CD4-positive, CD25-positive, alpha-beta regulatory T cell (primary cell): ENCODE measurements at regions not wholly inside any gene's neighbourhood (a gene's known extent, or its start where the extent isn't known, plus 50 kb on each side); places are given as distances from the start of the nearest gene placed in this dataset.

ENCODE experiments used
- ATAC-seq, 2 donors: fragments of 150-1000 bp; cut with Tn5 transposase; one replicate each; pipeline ENCODE4 v1.10.0; 2021; ENCODE audit warnings: low read depth in 2 of 2, moderate number of reproducible peaks in 2 of 2, moderate library complexity in 1 of 2
- DNase-seq, 3 donors: peaks; one replicate each; pipeline versions ENCODE4 v3.0.0 to v3.0.0-alpha.2; 2012 to 2022; ENCODE audit warnings: mixed read lengths in 1 of 3
- H3K27ac ChIP-seq: one replicate; pipeline ENCODE4 v1.7.0; 2013; ENCODE audit warnings: mild to moderate bottlenecking, low read length; ENCODE audit not compliant: insufficient read depth, poor library complexity, severe bottlenecking
- H3K27me3 ChIP-seq: one replicate; pipeline ENCODE4 v1.7.0; 2013; ENCODE audit warnings: low read length; ENCODE audit not compliant: control insufficient read depth, insufficient read depth
- H3K36me3 ChIP-seq: one replicate; pipeline ENCODE4 v1.7.0; 2013; ENCODE audit warnings: mild to moderate bottlenecking, low read length, moderate library complexity; ENCODE audit not compliant: control insufficient read depth, insufficient read depth
- H3K4me1 ChIP-seq: 2 replicates; pipeline ENCODE4 v1.7.0; 2013; ENCODE audit warnings: mild to moderate bottlenecking, low read length; ENCODE audit not compliant: insufficient read depth, control insufficient read depth, poor library complexity, severe bottlenecking
- H3K4me3 ChIP-seq: one replicate; pipeline ENCODE4 v1.7.0; 2013; ENCODE audit warnings: low read depth, mild to moderate bottlenecking, low read length, moderate library complexity
- H3K9me3 ChIP-seq, 2 experiments: 1 replicate in 1 of 2; 2 replicates in 1 of 2; pipeline ENCODE4 v1.7.0; 2013; ENCODE audit warnings: low read length in 2 of 2, mild to moderate bottlenecking in 1 of 2, moderate library complexity in 1 of 2; ENCODE audit not compliant: control insufficient read depth in 2 of 2
- H3K27ac Mint-ChIP-seq, 3 donors: one replicate each; pipeline ENCODE4 v1.8.0; 2020 to 2022; ENCODE audit warnings: mild to moderate bottlenecking in 3 of 3, mixed read lengths in 3 of 3, moderate library complexity in 2 of 3
- H3K27me3 Mint-ChIP-seq: one replicate; pipeline ENCODE4 v1.8.0; 2022; ENCODE audit warnings: mild to moderate bottlenecking, mixed read lengths
- H3K36me3 Mint-ChIP-seq: one replicate; pipeline ENCODE4 v1.8.0; 2020; ENCODE audit warnings: mixed read lengths
- H3K4me1 Mint-ChIP-seq, 4 donors: one replicate each; pipeline ENCODE4 v1.8.0; 2020 to 2022; ENCODE audit warnings: mixed read lengths in 4 of 4, mild to moderate bottlenecking in 1 of 4
- H3K4me3 Mint-ChIP-seq, 4 donors: one replicate each; pipeline ENCODE4 v1.8.0; 2020 to 2022; ENCODE audit warnings: mild to moderate bottlenecking in 4 of 4, mixed read lengths in 4 of 4, moderate library complexity in 3 of 4
- H3K9me3 Mint-ChIP-seq, 7 donors: one replicate each; pipeline ENCODE4 v1.8.0; 2020 to 2022; ENCODE audit warnings: mixed read lengths in 7 of 7, mild to moderate bottlenecking in 3 of 7, moderate library complexity in 2 of 7

DNA sequence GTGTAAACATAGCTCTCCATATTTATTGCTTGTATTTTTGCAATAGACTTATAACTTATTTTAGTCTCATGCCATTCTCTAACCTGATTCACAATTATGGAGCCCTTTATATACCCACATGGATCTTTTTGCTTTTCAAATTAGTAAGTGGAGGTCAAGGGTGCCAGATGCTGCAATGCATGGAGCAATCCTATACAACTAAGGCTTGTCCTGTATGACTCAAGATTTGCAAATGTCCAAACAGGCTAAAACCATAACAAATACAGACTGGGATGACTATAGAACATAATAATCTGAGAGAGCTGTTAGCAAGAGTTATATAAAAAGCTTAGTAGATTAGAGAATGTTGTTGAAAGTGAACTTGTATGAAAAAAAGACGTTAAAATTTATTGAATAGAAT, 690.4 kb upstream of the NRXN1 start:
- no peaks in the 10 kb centered on the region for H3K27me3 Mint-ChIP-seq
- no peaks in the 10 kb centered on the region for H3K36me3 Mint-ChIP-seq
- no peak for DNase-seq
- Histone ChIP-seq H3K9me3 (no peaks in the 10 kb centered on the region), H3K27ac (no peak overlapping the region), H3K4me1 (no peaks in the 10 kb centered on the region), H3K27me3 (no peaks in the 10 kb centered on the region), H3K36me3 (no peaks in the 10 kb centered on the region), H3K4me3 (no peak overlapping the region)
- no peak overlapping the region for H3K27ac Mint-ChIP-seq
- H3K4me3 Mint-ChIP-seq: no peak overlapping the region
- H3K9me3 Mint-ChIP-seq: peaks cover 0 to 23% (median 8%) of the 10 kb centered on the region in 7 donors
- no peak for ATAC-seq
- H3K4me1 Mint-ChIP-seq: no peaks in the 10 kb centered on the region

DNA sequence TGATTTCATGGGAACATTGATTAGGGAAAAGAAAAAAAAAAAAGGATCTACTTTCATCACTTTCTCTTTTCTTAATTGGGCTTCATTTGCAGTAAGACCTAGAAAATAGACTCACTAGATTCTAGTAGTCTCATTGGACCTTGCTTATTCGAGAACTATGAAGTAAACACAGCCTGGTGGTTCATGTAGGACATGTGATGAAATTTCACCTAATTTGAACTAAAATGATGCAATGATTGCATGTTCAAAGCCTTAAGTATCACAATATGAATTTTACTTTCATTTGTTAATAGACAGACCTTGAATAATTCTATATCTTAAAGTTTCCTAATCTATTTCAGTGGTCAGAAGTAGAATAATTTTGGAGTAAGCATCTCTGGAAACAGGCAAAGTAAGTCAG, 688.9 kb upstream of the NRXN1 start:
- no peak overlapping the region for H3K4me3 ChIP-seq
- Mint-ChIP-seq H3K27me3 (no peaks in the 10 kb centered on the region), H3K27ac (no peak overlapping the region), H3K4me3 (no peak overlapping the region), H3K9me3 (peaks cover 0 to 30% (median 7%) of the 10 kb centered on the region in 7 donors), H3K4me1 (no peaks in the 10 kb centered on the region), H3K36me3 (no peaks in the 10 kb centered on the region)
- H3K4me1 ChIP-seq: no peaks in the 10 kb centered on the region
- no peaks in the 10 kb centered on the region for H3K27me3 ChIP-seq
- no peaks in the 10 kb centered on the region for H3K9me3 ChIP-seq
- DNase-seq (no peak), ATAC-seq (no peak)
- H3K36me3 ChIP-seq: no peaks in the 10 kb centered on the region
- H3K27ac ChIP-seq: no peak overlapping the region

DNA sequence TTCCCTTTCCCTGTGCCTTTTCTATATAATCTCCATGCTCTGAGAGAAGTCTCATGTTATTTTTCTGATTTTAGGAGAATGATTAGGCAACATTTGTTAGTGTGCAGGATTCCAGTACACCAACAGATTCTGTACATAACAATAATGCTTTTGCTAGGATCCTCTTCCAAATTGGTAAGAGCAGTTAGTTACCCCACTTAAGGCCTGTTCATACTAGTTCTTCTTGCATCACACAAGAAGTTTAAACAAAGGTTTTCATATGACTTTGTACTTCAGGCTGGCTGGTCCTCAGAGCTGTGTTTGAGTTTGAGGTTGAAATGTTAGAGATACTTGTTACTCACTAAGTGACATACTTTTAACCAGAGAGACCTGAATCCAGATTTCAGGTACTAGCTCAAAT, 686.9 kb upstream of the NRXN1 start:
- Mint-ChIP-seq H3K9me3 (peaks cover 0 to 23% (median 7%) of the 10 kb centered on the region in 7 donors), H3K27me3 (no peaks in the 10 kb centered on the region)

DNA sequence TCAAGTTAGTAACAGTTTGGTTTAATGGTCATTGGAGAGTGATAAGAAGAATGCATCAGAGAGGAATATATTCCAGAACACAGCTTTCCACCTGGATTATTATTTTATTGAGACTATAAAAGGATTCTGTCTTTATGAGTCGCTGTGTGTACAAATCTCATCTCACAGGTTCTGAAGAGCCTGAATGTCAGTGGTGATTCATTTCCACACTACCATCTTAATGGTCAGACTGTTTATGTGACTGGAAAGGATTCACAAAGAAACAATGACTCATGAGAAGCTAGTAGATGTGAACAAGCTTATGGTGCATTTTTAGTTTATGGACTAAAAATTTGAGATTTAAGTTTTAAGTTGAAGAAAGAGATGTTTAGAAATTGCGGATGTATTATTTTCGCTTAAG, 685.4 kb upstream of the NRXN1 start:
- Histone ChIP-seq H3K4me3 (no peak overlapping the region), H3K9me3 (peaks cover 0 to 4% of the 10 kb centered on the region in 2 experiments), H3K27ac (no peak overlapping the region), H3K4me1 (no peaks in the 10 kb centered on the region), H3K27me3 (no peaks in the 10 kb centered on the region), H3K36me3 (no peaks in the 10 kb centered on the region)
- no peaks in the 10 kb centered on the region for H3K4me1 Mint-ChIP-seq
- H3K36me3 Mint-ChIP-seq: no peaks in the 10 kb centered on the region
- no peaks in the 10 kb centered on the region for H3K27me3 Mint-ChIP-seq
- ATAC-seq (no peak), DNase-seq (no peak)
- no peak overlapping the region for H3K27ac Mint-ChIP-seq
- H3K4me3 Mint-ChIP-seq: no peak overlapping the region
- peaks cover 0 to 24% (median 7%) of the 10 kb centered on the region in 7 donors for H3K9me3 Mint-ChIP-seq

More for the DNA sequence above, 686.9 kb upstream of the NRXN1 start:
- H3K27ac ChIP-seq: no peak overlapping the region
- no peak overlapping the region for H3K4me3 ChIP-seq
- H3K4me1 ChIP-seq: no peaks in the 10 kb centered on the region
- no peak overlapping the region for H3K4me3 Mint-ChIP-seq
- no peak for DNase-seq
- no peaks in the 10 kb centered on the region for H3K27me3 ChIP-seq
- H3K36me3 ChIP-seq: no peaks in the 10 kb centered on the region
- no peak for ATAC-seq
- H3K9me3 ChIP-seq: peaks cover 0 to 4% of the 10 kb centered on the region in 2 experiments
- H3K4me1 Mint-ChIP-seq: no peaks in the 10 kb centered on the region
- no peaks in the 10 kb centered on the region for H3K36me3 Mint-ChIP-seq
- H3K27ac Mint-ChIP-seq: no peak overlapping the region

DNA sequence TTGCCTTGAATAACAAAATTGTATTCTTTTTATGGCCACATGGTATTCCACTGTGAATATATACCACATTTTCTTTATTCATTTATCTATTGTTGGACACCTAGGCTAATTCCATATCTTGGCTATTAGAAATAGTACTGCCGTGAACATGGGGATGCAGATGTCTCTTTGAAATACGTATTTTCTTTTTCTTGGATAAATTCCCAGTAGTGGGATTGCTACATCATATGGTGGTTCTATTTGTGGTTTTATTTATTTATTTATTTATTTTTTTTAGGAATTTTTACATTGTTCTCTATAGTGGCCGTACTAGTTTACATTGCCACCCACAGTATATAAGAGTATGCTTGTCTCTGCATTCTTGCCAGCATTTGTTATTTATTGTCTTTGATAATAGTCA, 679.8 kb upstream of the NRXN1 start:
- Histone ChIP-seq H3K27me3 (no peaks in the 10 kb centered on the region), H3K4me1 (no peaks in the 10 kb centered on the region), H3K27ac (no peak overlapping the region), H3K36me3 (no peaks in the 10 kb centered on the region), H3K4me3 (no peak overlapping the region), H3K9me3 (peaks cover 0 to 4% of the 10 kb centered on the region in 2 experiments)
- H3K4me3 Mint-ChIP-seq: no peak overlapping the region
- H3K27ac Mint-ChIP-seq: no peak overlapping the region
- DNase-seq: no peak
- H3K36me3 Mint-ChIP-seq: no peaks in the 10 kb centered on the region
- H3K27me3 Mint-ChIP-seq: no peaks in the 10 kb centered on the region
- no peaks in the 10 kb centered on the region for H3K4me1 Mint-ChIP-seq
- H3K9me3 Mint-ChIP-seq: peaks cover 3 to 41% (median 10%) of the 10 kb centered on the region in 7 donors
- no peak for ATAC-seq

DNA sequence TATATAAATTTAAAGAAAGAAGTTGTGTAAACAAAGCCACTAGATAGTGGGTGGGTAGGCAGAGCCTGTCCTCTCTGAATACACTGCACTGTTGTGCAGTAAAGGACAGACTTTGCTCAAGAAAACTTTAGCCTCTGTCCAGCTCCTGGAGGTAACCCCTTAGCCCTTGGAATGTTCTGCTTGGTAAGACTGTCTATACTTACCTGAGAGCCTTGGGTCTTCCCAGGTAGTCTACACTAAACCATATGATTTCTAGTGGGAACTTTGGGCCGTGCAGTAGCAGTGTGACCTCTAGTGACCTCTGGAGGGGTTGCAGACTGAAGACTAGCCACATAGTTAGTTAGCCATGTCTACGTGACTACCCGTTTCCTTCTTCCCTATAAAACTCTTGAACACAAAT, 678.3 kb upstream of the NRXN1 start:
- DNase-seq (peak in 1 of 3 donors; percentile 1), ATAC-seq (no peak)
- Histone ChIP-seq H3K36me3 (no peaks in the 10 kb centered on the region), H3K4me3 (no peak overlapping the region), H3K27ac (no peak overlapping the region), H3K9me3 (no peaks in the 10 kb centered on the region), H3K27me3 (no peaks in the 10 kb centered on the region), H3K4me1 (no peaks in the 10 kb centered on the region)
- H3K36me3 Mint-ChIP-seq: no peaks in the 10 kb centered on the region
- no peaks in the 10 kb centered on the region for H3K27me3 Mint-ChIP-seq
- no peak overlapping the region for H3K4me3 Mint-ChIP-seq
- H3K9me3 Mint-ChIP-seq: peaks cover 4 to 37% (median 10%) of the 10 kb centered on the region in 7 donors
- no peak overlapping the region for H3K27ac Mint-ChIP-seq
- H3K4me1 Mint-ChIP-seq: no peaks in the 10 kb centered on the region

DNA sequence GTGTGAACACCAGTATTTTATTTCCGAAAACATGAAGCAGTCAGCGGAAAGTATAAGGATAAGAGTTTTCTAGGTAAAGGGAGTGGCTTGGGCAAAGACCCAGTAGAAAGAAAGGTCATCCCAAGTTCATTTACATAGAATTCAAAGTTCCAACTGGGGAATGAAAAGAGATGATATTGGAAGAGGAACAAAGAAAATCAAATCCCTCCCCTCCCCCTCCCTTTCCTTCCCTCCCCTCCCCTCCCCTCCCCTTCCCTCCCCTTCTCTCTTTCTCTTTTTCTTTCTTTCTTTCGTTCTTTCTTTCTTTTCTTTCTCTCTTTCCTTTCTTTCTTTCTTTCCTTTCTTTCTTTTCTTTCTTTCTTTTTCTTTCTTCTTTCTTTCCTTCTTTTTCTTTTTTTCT, 675.7 kb upstream of the NRXN1 start:
- Histone ChIP-seq H3K4me1 (no peaks in the 10 kb centered on the region), H3K27me3 (no peaks in the 10 kb centered on the region), H3K9me3 (no peaks in the 10 kb centered on the region), H3K27ac (no peak overlapping the region), H3K4me3 (no peak overlapping the region), H3K36me3 (no peaks in the 10 kb centered on the region)
- Mint-ChIP-seq H3K27ac (no peak overlapping the region), H3K4me1 (peaks cover 0 to under 1% (median 0%) of the 10 kb centered on the region in 4 donors), H3K27me3 (no peaks in the 10 kb centered on the region), H3K4me3 (no peak overlapping the region), H3K36me3 (no peaks in the 10 kb centered on the region), H3K9me3 (peaks cover 5 to 36% (median 15%) of the 10 kb centered on the region in 7 donors)
- ATAC-seq (no peak), DNase-seq (no peak)

DNA sequence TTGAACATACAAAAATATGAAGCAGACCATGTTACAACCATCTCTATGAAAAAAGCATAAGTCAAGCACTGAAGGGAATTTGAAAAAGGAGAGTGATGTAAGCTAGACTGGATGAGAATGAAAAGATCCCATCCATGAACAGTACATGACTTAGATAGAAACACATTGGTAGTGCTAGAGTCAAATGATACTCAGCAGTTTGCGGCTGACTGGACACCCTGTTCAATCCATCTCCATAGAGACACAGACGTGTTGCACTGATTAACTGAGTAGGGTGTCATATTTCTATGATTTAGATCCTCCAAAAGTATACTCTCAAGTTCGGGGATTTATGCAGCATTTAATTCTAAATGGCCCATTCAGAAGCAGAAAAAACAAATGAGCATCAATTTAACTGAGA, 674.3 kb upstream of the NRXN1 start:
- Mint-ChIP-seq H3K27ac (no peak overlapping the region), H3K36me3 (no peaks in the 10 kb centered on the region), H3K9me3 (peaks cover 0 to 29% (median 11%) of the 10 kb centered on the region in 7 donors), H3K4me3 (no peak overlapping the region), H3K27me3 (no peaks in the 10 kb centered on the region), H3K4me1 (peaks cover 0 to 4% (median 0%) of the 10 kb centered on the region in 4 donors)
- Histone ChIP-seq H3K4me1 (no peaks in the 10 kb centered on the region), H3K27ac (no peak overlapping the region), H3K36me3 (no peaks in the 10 kb centered on the region), H3K4me3 (no peak overlapping the region), H3K27me3 (no peaks in the 10 kb centered on the region), H3K9me3 (no peaks in the 10 kb centered on the region)
- DNase-seq (no peak), ATAC-seq (no peak)
